GM12878 (cell line): ENCODE measurements at regions not wholly inside any gene's neighbourhood (a gene's known extent, or its start where the extent isn't known, plus 50 kb on each side); places are given as distances from the start of the nearest gene placed in this dataset.

Experiments used
- BCL11A ChIP-seq: IDR thresholded peaks from 2 replicates; pipeline ENCODE4 v1.6.1; 2011; ENCODE audit warnings: low read depth, low read length
- BCLAF1 ChIP-seq: fragments of 450-650 bp; IDR thresholded peaks from 2 replicates; pipeline ENCODE4 v1.6.1; 2017; ENCODE audit warnings: antibody characterized with exemption, mild to moderate bottlenecking, moderate library complexity
- CBX3 ChIP-seq: fragments of 200-600 bp; sonication (generic); IDR thresholded peaks from 2 replicates; pipeline ENCODE4 v1.6.1; 2016; ENCODE audit warnings: low read depth, borderline replicate concordance
- CBX5 ChIP-seq: sonication (generic); IDR thresholded peaks from 2 replicates; pipeline ENCODE4 v1.6.1; 2016; ENCODE audit warnings: low read depth, moderate library complexity, mild to moderate bottlenecking, inconsistent platforms
- CTCF ChIP-seq, 3 experiments: IDR thresholded peaks in 2 of 3; conservative IDR thresholded peaks in 1 of 3; 2 replicates each; pipeline ENCODE4 v1.5.1; 2011; ENCODE audit warnings: low read depth in 3 of 3, low read length in 3 of 3, mild to moderate bottlenecking in 3 of 3, control low read depth in 2 of 3, moderate library complexity in 2 of 3, inconsistent platforms in 1 of 3, mixed read lengths in 1 of 3; ENCODE audit not compliant: control insufficient read depth in 2 of 3, insufficient read depth in 1 of 3; ENCODE audit errors: extremely low read depth in 1 of 3
- DPF2 ChIP-seq: fragments of 450-650 bp; IDR thresholded peaks from 2 replicates; pipeline ENCODE4 v1.6.1; 2017; ENCODE audit warnings: mild to moderate bottlenecking
- FOXM1 ChIP-seq: IDR thresholded peaks from 2 replicates; pipeline ENCODE4 v1.6.1; 2012; ENCODE audit warnings: low read depth, mild to moderate bottlenecking, inconsistent platforms, low read length, moderate library complexity
- IRF3 ChIP-seq: fragments of 450-650 bp; IDR thresholded peaks from 2 replicates; pipeline ENCODE4 v1.6.1; 2014; ENCODE audit warnings: mild to moderate bottlenecking
- IRF5 ChIP-seq: fragments of 450-650 bp; IDR thresholded peaks from 2 replicates; pipeline ENCODE4 v1.6.1; 2017; ENCODE audit warnings: borderline replicate concordance
- MXI1 ChIP-seq: fragments of 150-350 bp; IDR thresholded peaks from 2 replicates; pipeline ENCODE4 v1.6.1; 2011; ENCODE audit warnings: low read depth, mild to moderate bottlenecking, inconsistent platforms, low read length, improper control_type of control experiment
- NBN ChIP-seq: fragments of 450-650 bp; IDR thresholded peaks from 2 replicates; pipeline ENCODE4 v1.6.1; 2016
- NFIC ChIP-seq: IDR thresholded peaks from 2 replicates; pipeline ENCODE4 v1.6.1; 2012; ENCODE audit warnings: low read depth, mild to moderate bottlenecking, inconsistent platforms, low read length, moderate library complexity
- NFXL1 ChIP-seq: fragments of 450-650 bp; IDR thresholded peaks from 2 replicates; pipeline ENCODE4 v1.6.1; 2017; ENCODE audit warnings: antibody characterized with exemption, mild to moderate bottlenecking, borderline replicate concordance
- POU2F2 ChIP-seq: IDR thresholded peaks from 3 replicates; pipeline ENCODE4 v1.6.1; 2011; ENCODE audit warnings: low read depth, mild to moderate bottlenecking, low read length, borderline replicate concordance
- RAD51 ChIP-seq: fragments of 450-650 bp; IDR thresholded peaks from 2 replicates; pipeline ENCODE4 v1.6.1; 2016; ENCODE audit warnings: moderate library complexity, mild to moderate bottlenecking, inconsistent platforms
- RFX5 ChIP-seq: IDR thresholded peaks from 2 replicates; pipeline ENCODE4 v1.6.1; 2011; ENCODE audit warnings: low read depth, low read length, improper control_type of control experiment
- SP1 ChIP-seq: IDR thresholded peaks from one replicate; pipeline ENCODE4 v1.6.1; 2011; ENCODE audit warnings: low read depth, low read length
- SREBF1 ChIP-seq: IDR thresholded peaks from 2 replicates; pipeline ENCODE4 v1.6.1; 2012; ENCODE audit warnings: mild to moderate bottlenecking, low read length
- TCF12 ChIP-seq: IDR thresholded peaks from 2 replicates; pipeline ENCODE4 v1.6.1; 2011; ENCODE audit warnings: low read depth, mild to moderate bottlenecking, low read length
- ZBTB40 ChIP-seq: fragments of 450-650 bp; IDR thresholded peaks from 2 replicates; pipeline ENCODE4 v1.6.1; 2016; ENCODE audit warnings: mild to moderate bottlenecking, moderate library complexity, borderline replicate concordance
- ZNF207 ChIP-seq: fragments of 450-650 bp; IDR thresholded peaks from 2 replicates; pipeline ENCODE4 v1.6.1; 2014; ENCODE audit warnings: antibody characterized with exemption, mild to moderate bottlenecking, borderline replicate concordance

- no peak for TF ChIP-seq CBX3
- TF ChIP-seq FOXM1 = peak; percentile 75
- peak; percentile 45; the same call in 1 of the 2 replicates for TF ChIP-seq DPF2
- no peak for TF ChIP-seq IRF5
- no peak; the same call in 1 of the 2 replicates for TF ChIP-seq RAD51
- TF ChIP-seq IRF3 = no peak
- TF ChIP-seq RFX5 = no peak
- TF ChIP-seq POU2F2 = peak; percentile 22; the same call in 1 of the 3 replicates
- TF ChIP-seq NBN = no peak
- peak; percentile 86 for TF ChIP-seq NFIC
- no peak for TF ChIP-seq SP1
- TF ChIP-seq BCL11A = peak; percentile 55; the same call in 1 of the 2 replicates
- no peak for TF ChIP-seq NFXL1
- TF ChIP-seq TCF12 = no peak
- TF ChIP-seq ZBTB40 = no peak; the same call in 1 of the 2 replicates
- TF ChIP-seq BCLAF1 = no peak
- TF ChIP-seq CTCF (IDR thresholded peaks at IDR 0.05 in 2 of 3, conservative IDR thresholded peaks at IDR 0.05 in 1 of 3; ENCODE audit: control insufficient read depth in 2 of 3, extremely low read depth in 1 of 3, insufficient read depth in 1 of 3, low read depth in 3 of 3, low read length in 3 of 3) = peak in 1 of 3 experiments; percentile 11; a peak in 1 of 6 replicates
- 0 out of 2 replicates have a peak, but pooled peaks have one; percentile 40 for TF ChIP-seq CBX5
- TF ChIP-seq SREBF1 = no peak
- TF ChIP-seq MXI1 = no peak
- no peak for TF ChIP-seq ZNF207
These were observed 112.2 kb upstream of the SLC4A7 start (continued) for GRCh38 chr3:27596334-27596841.
